Endothelial cell of umbilical vein (primary cell): ENCODE measurements at regions not wholly inside any gene's neighbourhood (a gene's known extent, or its start where the extent isn't known, plus 50 kb on each side); places are given as distances from the start of the nearest gene placed in this dataset.

ENCODE experiments used
- BruUV-seq: library from RNA; stranded (reverse); fragments of 400-500 nt; replicated peaks from 2 replicates; lab custom pipeline; 2021; lab: Mats Ljungman, UMichigan
- CTCF ChIA-PET: fragments of 300-600, 350-600 bp; sonication (Branson Sonifier 250); formaldehyde crosslinking; loops from one replicate; lab custom pipeline; 2021; ENCODE audit warnings: antibody characterized with exemption, inconsistent platforms; lab: Charles Lee
- POLR2A ChIA-PET: fragments of 300-600, 350-600 bp; sonication (Branson Sonifier 250); formaldehyde crosslinking; loops from one replicate; lab custom pipeline; 2021; ENCODE audit warnings: antibody characterized with exemption, inconsistent platforms; lab: Charles Lee
- DNase-seq: peaks from one replicate; pipeline ENCODE4 v3.0.0-alpha.2; 2011; ENCODE audit warnings: low read depth, low spot score
- FAIRE-seq: peaks from 2 replicates; lab custom pipeline; 2011; peaks lifted over from hg19 to GRCh38; lab: Jason Lieb, UNC
- H2AFZ ChIP-seq: 2 replicates; pipeline ENCODE4 v1.6.0; 2012; ENCODE audit warnings: low read depth, low read length, control low read depth, inconsistent platforms
- H3K27ac ChIP-seq: 2 replicates; pipeline ENCODE4 v1.5.1; 2011; ENCODE audit warnings: low read depth, mild to moderate bottlenecking, control low read depth, low read length, moderate library complexity; ENCODE audit not compliant: insufficient read depth
- H3K27me3 ChIP-seq, 2 experiments: 2 replicates each; pipeline versions ENCODE4 v1.6.0 to v1.6.1; 2011; ENCODE audit warnings: low read length in 2 of 2, mixed read lengths in 1 of 2; ENCODE audit not compliant: control insufficient read depth in 2 of 2, insufficient read depth in 2 of 2
- H3K36me3 ChIP-seq, 2 experiments: 2 replicates in 1 of 2; 3 replicates in 1 of 2; pipeline ENCODE4 v1.5.1; 2011; ENCODE audit warnings: low read length in 2 of 2, mild to moderate bottlenecking in 1 of 2, moderate library complexity in 1 of 2; ENCODE audit not compliant: control insufficient read depth in 2 of 2, insufficient read depth in 2 of 2; ENCODE audit errors: extremely low read depth in 1 of 2
- H3K4me1 ChIP-seq: 3 replicates; pipeline ENCODE4 v1.5.1; 2011; ENCODE audit warnings: mild to moderate bottlenecking, low read length; ENCODE audit not compliant: control insufficient read depth, insufficient read depth; ENCODE audit errors: extremely low read depth
- H3K4me2 ChIP-seq: 2 replicates; pipeline ENCODE4 v1.6.1; 2011; ENCODE audit warnings: low read length, control low read depth, mixed read lengths; ENCODE audit not compliant: insufficient read depth
- H3K4me3 ChIP-seq, 3 experiments: fragments of 200-600 bp in 1 of 3; sonication (generic), shearing (Covaris generic) in 1 of 3; replicated peaks in 1 of 3; 2 replicates each; pipeline ENCODE4 v1.5.1; 2011 to 2016; ENCODE audit warnings: control low read depth in 3 of 3, low read length in 3 of 3, mild to moderate bottlenecking in 2 of 3, inconsistent platforms in 1 of 3, low read depth in 1 of 3, moderate library complexity in 1 of 3; ENCODE audit not compliant: insufficient read depth in 1 of 3
- H3K79me2 ChIP-seq: 2 replicates; pipeline ENCODE4 v1.6.0; 2012; ENCODE audit warnings: low read length, inconsistent platforms; ENCODE audit not compliant: control insufficient read depth, insufficient read depth
- H3K9ac ChIP-seq: replicated peaks from 2 replicates; pipeline ENCODE3; 2011; ENCODE audit warnings: low read length, control low read depth; ENCODE audit not compliant: insufficient read depth; ENCODE audit errors: extremely low read depth
- H3K9me1 ChIP-seq: replicated peaks from 3 replicates; pipeline ENCODE4 v1.6.0; 2011; ENCODE audit warnings: mild to moderate bottlenecking, low read length; ENCODE audit not compliant: control insufficient read depth, insufficient read depth; ENCODE audit errors: extremely low read depth
- H3K9me3 ChIP-seq: replicated peaks from 2 replicates; pipeline ENCODE4 v1.5.1; 2012; ENCODE audit warnings: low read length, inconsistent platforms; ENCODE audit not compliant: control insufficient read depth, insufficient read depth
- H4K20me1 ChIP-seq: replicated peaks from 2 replicates; pipeline ENCODE3; 2011; ENCODE audit warnings: mild to moderate bottlenecking, low read length; ENCODE audit not compliant: control insufficient read depth, insufficient read depth; ENCODE audit errors: extremely low read depth
- CTCF ChIP-seq, 2 donors: IDR thresholded peaks; 1 replicate in 1 of 2; 2 replicates in 1 of 2; pipeline ENCODE4 v1.5.1; 2011; ENCODE audit warnings: low read length in 2 of 2, mild to moderate bottlenecking in 2 of 2, moderate library complexity in 2 of 2, control low read depth in 1 of 2, inconsistent platforms in 1 of 2, low read depth in 1 of 2; ENCODE audit not compliant: insufficient read depth in 1 of 2; ENCODE audit errors: extremely low read depth in 1 of 2
- EZH2 ChIP-seq: IDR thresholded peaks from 2 replicates; pipeline ENCODE4 v1.6.1; 2012; ENCODE audit warnings: borderline replicate concordance, low read depth, mild to moderate bottlenecking, moderate library complexity, low read length, inconsistent platforms; ENCODE audit not compliant: severe bottlenecking
- FOS ChIP-seq: IDR thresholded peaks from 2 replicates; pipeline ENCODE4 v1.6.1; 2011; ENCODE audit warnings: mild to moderate bottlenecking, low read length, moderate library complexity, borderline replicate concordance; ENCODE audit not compliant: insufficient read depth
- GATA2 ChIP-seq: IDR thresholded peaks from 2 replicates; pipeline ENCODE4 v1.7.0; 2011; ENCODE audit warnings: low read depth, mild to moderate bottlenecking, moderate library complexity, mixed read lengths, low read length; ENCODE audit not compliant: insufficient read length, insufficient read depth
- JUN ChIP-seq: IDR thresholded peaks from 2 replicates; pipeline ENCODE4 v1.6.1; 2011; ENCODE audit warnings: borderline replicate concordance, low read depth; ENCODE audit not compliant: insufficient read length, insufficient read depth
- MAX ChIP-seq: IDR thresholded peaks from 2 replicates; pipeline ENCODE4 v1.6.1; 2011; ENCODE audit not compliant: insufficient read depth, insufficient read length
- MYC ChIP-seq: IDR thresholded peaks from one replicate; pipeline ENCODE4 v1.6.1; 2011; ENCODE audit warnings: mild to moderate bottlenecking, low read depth, low read length
- POLR2A ChIP-seq: IDR thresholded peaks from 2 replicates; pipeline ENCODE4 v1.6.1; 2012; ENCODE audit warnings: low read depth, mild to moderate bottlenecking, control low read depth, low read length
- POLR2AphosphoS5 ChIP-seq: IDR thresholded peaks from 2 replicates; pipeline ENCODE4 v1.6.1; 2012; ENCODE audit warnings: low read depth, mild to moderate bottlenecking, control low read depth, low read length, moderate library complexity; ENCODE audit not compliant: insufficient read depth
- dilution Hi-C: fragments of 300-500 bp; cut with MboI; formaldehyde crosslinking; loops from one replicate; pipeline ENCODE4 v1.15.0; 2019; ENCODE audit warnings: low sequenced_read_pairs; ENCODE audit not compliant: extremely low pct_ligation_motif_present
- intact Hi-C: fragments of 100-400 bp; cut with micrococcal nuclease; formaldehyde crosslinking; loops from one replicate; pipeline ENCODE4 v1.10.0; 2022

DNA sequence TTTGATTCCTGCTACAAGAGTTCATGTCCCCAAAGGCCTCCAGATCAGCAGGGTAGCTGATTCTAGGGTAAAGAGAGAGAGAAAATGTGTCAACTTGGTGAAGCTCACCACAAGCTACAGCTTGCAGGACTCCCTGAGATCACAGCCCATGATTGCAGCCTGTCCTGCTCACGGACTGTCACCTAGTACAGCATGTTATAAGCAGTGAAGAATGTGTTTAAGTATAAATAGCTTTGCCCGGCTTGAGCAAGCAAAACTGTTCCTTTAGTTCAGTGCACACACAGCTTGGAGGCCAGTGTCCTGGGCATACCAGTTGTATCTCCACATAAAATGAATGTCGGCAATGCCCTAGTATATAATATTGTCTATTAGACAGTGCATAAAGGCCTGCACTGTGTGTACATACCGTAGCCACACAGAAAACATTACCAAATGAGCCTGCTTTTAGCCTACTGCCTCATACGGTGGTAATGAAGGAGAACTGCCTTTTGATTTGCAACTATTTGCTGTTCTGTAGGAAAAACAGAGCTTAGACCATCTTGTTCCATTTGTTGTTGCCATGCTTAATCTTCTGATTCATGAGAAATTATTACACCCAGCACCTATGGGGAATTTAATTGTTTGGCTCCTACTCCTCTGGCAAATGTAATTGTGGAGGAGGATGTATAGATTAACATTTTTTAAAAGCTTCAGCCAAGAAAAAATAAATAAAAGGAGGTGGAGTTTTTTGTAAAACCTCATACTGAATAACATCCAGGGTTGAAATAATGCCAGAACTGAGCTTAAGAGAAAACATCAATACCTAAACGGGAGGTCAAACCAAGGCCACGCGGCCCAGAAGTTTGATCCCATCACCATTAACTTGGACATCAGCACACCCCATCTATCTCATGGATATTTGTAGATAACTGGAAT is 108.1 kb upstream of the G2E3 start:
- BruUV-seq, result no TSS peak
- Histone ChIP-seq H2AFZ (no peak overlapping the region), H3K4me1 (no peaks in the 10 kb centered on the region), H3K9me3 (no peaks in the 10 kb centered on the region), H3K9me1 (no peaks in the 10 kb centered on the region), H4K20me1 (no peaks in the 10 kb centered on the region), H3K4me2 (no peak overlapping the region), H3K4me3 (no peak overlapping the region), H3K36me3 (no peaks in the 10 kb centered on the region), H3K79me2 (no peaks in the 10 kb centered on the region), H3K9ac (no peak overlapping the region), H3K27ac (no peak overlapping the region), H3K27me3 (no peaks in the 10 kb centered on the region)
- TF ChIP-seq GATA2, result no peak
- TF ChIP-seq CTCF (IDR thresholded peaks at IDR 0.05; ENCODE audit: extremely low read depth in 1 of 2, insufficient read depth in 1 of 2, low read depth in 1 of 2, low read length in 2 of 2), result no peak
- no peak for TF ChIP-seq JUN
- no peak for TF ChIP-seq MYC
- no peak for TF ChIP-seq MAX
- no peak for TF ChIP-seq EZH2
- no peak for TF ChIP-seq POLR2AphosphoS5
- TF ChIP-seq FOS, result no peak
- no peak for TF ChIP-seq POLR2A
- no peak for FAIRE-seq
- ChIA-PET CTCF (interaction anchor here (0.8 to 1.3 kb wide), 2 partner anchors 71 to 167 kb away, joined by 3 to 4 read pairs; no protein-coding TSS in a partner anchor), POLR2A (no interaction called here)
- intact Hi-C loops (no loop called here), dilution Hi-C loops (no loop called here)
- DNase-seq, result no peak
